ENCODE measurements at regions not wholly inside any gene's neighbourhood (a gene's known extent, or its start where the extent isn't known, plus 50 kb on each side); places are given as distances from the start of the nearest gene placed in this dataset.

DNA sequence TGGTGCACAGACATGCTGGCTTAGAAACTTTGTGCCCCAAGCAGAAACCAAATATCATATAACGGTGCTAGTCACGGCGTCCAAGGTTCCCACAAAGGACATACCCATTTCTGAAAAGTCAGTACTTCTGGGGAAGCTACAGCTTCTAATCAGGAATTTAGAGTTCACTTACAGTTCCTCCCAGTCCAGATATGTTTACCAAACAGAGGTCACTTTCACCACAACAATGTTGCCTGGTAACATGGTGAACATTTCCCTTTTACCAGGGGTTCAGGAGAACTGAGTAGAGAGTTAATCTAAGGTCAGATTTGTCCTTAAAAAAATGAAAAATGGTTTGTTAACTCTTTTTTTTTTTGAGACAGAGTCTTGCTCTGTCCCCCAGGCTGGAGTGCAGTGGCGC lies 265.9 kb upstream of the MKLN1 start:
- dilution Hi-C loops (cut with MboI; ENCODE audit: extremely low pct_ligation_motif_present, low sequenced_read_pairs), result no loop called here
- no peaks in the 10 kb centered on the region for H3K79me2 ChIP-seq (ENCODE audit: control insufficient read depth, insufficient read depth, low read length)

More for the DNA sequence above, 265.9 kb upstream of the MKLN1 start:
- intact Hi-C loops (cut with micrococcal nuclease), result no loop called here
- DNase-seq (ENCODE audit: low read depth, low spot score) (no peak), FAIRE-seq (no peak)
- H3K9me1 ChIP-seq (replicated peaks; ENCODE audit: control insufficient read depth, extremely low read depth, insufficient read depth, low read length), result no peaks in the 10 kb centered on the region
- ChIA-PET CTCF (interaction anchor here (1.1 to 1.4 kb wide), 2 partner anchors 8 to 22 kb away, joined by 3 read pairs; no protein-coding TSS in a partner anchor), POLR2A (no interaction called here)
- H3K4me3 ChIP-seq (replicated peaks in 1 of 3; ENCODE audit: insufficient read depth in 1 of 3, low read depth in 1 of 3, low read length in 3 of 3), result no peak overlapping the region
- no TSS peak for BruUV-seq (replicated peaks)
- no peak for TF ChIP-seq POLR2AphosphoS5 (IDR thresholded peaks at IDR 0.05; ENCODE audit: insufficient read depth, low read depth, low read length)
- TF ChIP-seq, protein P1, sequence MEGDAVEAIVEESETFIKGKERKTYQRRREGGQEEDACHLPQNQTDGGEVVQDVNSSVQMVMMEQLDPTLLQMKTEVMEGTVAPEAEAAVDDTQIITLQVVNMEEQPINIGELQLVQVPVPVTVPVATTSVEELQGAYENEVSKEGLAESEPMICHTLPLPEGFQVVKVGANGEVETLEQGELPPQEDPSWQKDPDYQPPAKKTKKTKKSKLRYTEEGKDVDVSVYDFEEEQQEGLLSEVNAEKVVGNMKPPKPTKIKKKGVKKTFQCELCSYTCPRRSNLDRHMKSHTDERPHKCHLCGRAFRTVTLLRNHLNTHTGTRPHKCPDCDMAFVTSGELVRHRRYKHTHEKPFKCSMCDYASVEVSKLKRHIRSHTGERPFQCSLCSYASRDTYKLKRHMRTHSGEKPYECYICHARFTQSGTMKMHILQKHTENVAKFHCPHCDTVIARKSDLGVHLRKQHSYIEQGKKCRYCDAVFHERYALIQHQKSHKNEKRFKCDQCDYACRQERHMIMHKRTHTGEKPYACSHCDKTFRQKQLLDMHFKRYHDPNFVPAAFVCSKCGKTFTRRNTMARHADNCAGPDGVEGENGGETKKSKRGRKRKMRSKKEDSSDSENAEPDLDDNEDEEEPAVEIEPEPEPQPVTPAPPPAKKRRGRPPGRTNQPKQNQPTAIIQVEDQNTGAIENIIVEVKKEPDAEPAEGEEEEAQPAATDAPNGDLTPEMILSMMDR (IDR thresholded peaks at IDR 0.05; ENCODE audit: extremely low read depth in 1 of 2, insufficient read depth in 1 of 2, low read depth in 1 of 2, low read length in 2 of 2), result no peak
- TF ChIP-seq POLR2A (IDR thresholded peaks at IDR 0.05; ENCODE audit: low read depth, low read length), result no peak
- no peak for TF ChIP-seq EZH2 (IDR thresholded peaks at IDR 0.05; ENCODE audit: borderline replicate concordance, low read depth, low read length, severe bottlenecking)
- no peak for TF ChIP-seq JUN (IDR thresholded peaks at IDR 0.05; ENCODE audit: borderline replicate concordance, insufficient read depth, insufficient read length, low read depth)
- no peak for TF ChIP-seq GATA2 (IDR thresholded peaks at IDR 0.05; ENCODE audit: insufficient read depth, insufficient read length, low read depth, low read length)
- no peak for TF ChIP-seq MYC (IDR thresholded peaks at IDR 0.05; ENCODE audit: low read depth, low read length)
- TF ChIP-seq FOS (IDR thresholded peaks at IDR 0.05; ENCODE audit: borderline replicate concordance, insufficient read depth, low read length), result no peak
- TF ChIP-seq, protein P2, sequence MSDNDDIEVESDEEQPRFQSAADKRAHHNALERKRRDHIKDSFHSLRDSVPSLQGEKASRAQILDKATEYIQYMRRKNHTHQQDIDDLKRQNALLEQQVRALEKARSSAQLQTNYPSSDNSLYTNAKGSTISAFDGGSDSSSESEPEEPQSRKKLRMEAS (IDR thresholded peaks at IDR 0.05; ENCODE audit: insufficient read depth, insufficient read length), result no peak
- peaks cover 9% of the 10 kb centered on the region for H3K4me1 ChIP-seq (ENCODE audit: control insufficient read depth, extremely low read depth, insufficient read depth, low read length)
- no peaks in the 10 kb centered on the region for H3K27me3 ChIP-seq (ENCODE audit: control insufficient read depth in 2 of 2, insufficient read depth in 2 of 2, low read length in 2 of 2)
- no peak overlapping the region for H3K4me2 ChIP-seq (ENCODE audit: insufficient read depth, low read length)
- no peak overlapping the region for H3K9ac ChIP-seq (replicated peaks; ENCODE audit: extremely low read depth, insufficient read depth, low read length)
- H3K9me3 ChIP-seq (replicated peaks; ENCODE audit: control insufficient read depth, insufficient read depth, low read length), result no peaks in the 10 kb centered on the region
- H2AFZ ChIP-seq (ENCODE audit: low read depth, low read length), result no peak overlapping the region
- H3K36me3 ChIP-seq (ENCODE audit: control insufficient read depth in 2 of 2, extremely low read depth in 1 of 2, insufficient read depth in 2 of 2, low read length in 2 of 2), result no peaks in the 10 kb centered on the region
- no peak overlapping the region for H3K27ac ChIP-seq (ENCODE audit: insufficient read depth, low read depth, low read length)
- no peaks in the 10 kb centered on the region for H4K20me1 ChIP-seq (replicated peaks; ENCODE audit: control insufficient read depth, extremely low read depth, insufficient read depth, low read length)
